ENCODE measurements at regions not wholly inside any gene's neighbourhood (a gene's known extent, or its start where the extent isn't known, plus 50 kb on each side); places are given as distances from the start of the nearest gene placed in this dataset.
"Not testable (repeated sequence)": the region's sequence is repeated elsewhere in the genome, so short reads cannot be mapped to it uniquely, and the experiment has no call there.

- Histone ChIP-seq H4K20me1 (ENCODE audit: control insufficient read depth, insufficient read depth, low read depth, low read length) (no peaks in the 10 kb centered on the region), H3K27ac (ENCODE audit: low read depth, low read length) (no peak overlapping the region), H3F3A (ENCODE audit: control insufficient read depth, insufficient read depth) (no peaks in the 10 kb centered on the region), H3K9me2 (replicated peaks; ENCODE audit: control insufficient read depth, low read length) (no peaks in the 10 kb centered on the region), H3K4me1 (ENCODE audit: control insufficient read depth, low read length) (no peaks in the 10 kb centered on the region), H3K9me3 (ENCODE audit: control insufficient read depth, insufficient read depth, low read length) (no peaks in the 10 kb centered on the region), H3K36me3 (ENCODE audit: control insufficient read depth, low read length) (no peaks in the 10 kb centered on the region), H3K4me2 (ENCODE audit: low read length) (no peak overlapping the region), H3K4me3 (ENCODE audit: low read length) (no peak overlapping the region), H3K79me2 (ENCODE audit: control insufficient read depth, low read length) (no peaks in the 10 kb centered on the region), H3K27me3 (ENCODE audit: control insufficient read depth, low read length) (no peaks in the 10 kb centered on the region)
- no peak for TF ChIP-seq EZH2phosphoT487 (IDR thresholded peaks at IDR 0.05; ENCODE audit: borderline replicate concordance, low read length)
- TF ChIP-seq CTCF (IDR thresholded peaks at IDR 0.05; ENCODE audit: low read depth, low read length, poor library complexity, severe bottlenecking), result no peak
Observed at GRCh38 chr5:30147976-30148375, 1045.5 kb upstream of the CDH6 start.

- not testable (repeated sequence) for H3K79me2 ChIP-seq (ENCODE audit: control insufficient read depth, low read length); H3K27ac ChIP-seq (ENCODE audit: low read depth, low read length); H3K4me3 ChIP-seq (ENCODE audit: low read length); H3K4me2 ChIP-seq (ENCODE audit: low read length); H3K9me3 ChIP-seq (ENCODE audit: control insufficient read depth, insufficient read depth, low read length); H4K20me1 ChIP-seq (ENCODE audit: control insufficient read depth, insufficient read depth, low read depth, low read length); H3K9me2 ChIP-seq (replicated peaks; ENCODE audit: control insufficient read depth, low read length); H3F3A ChIP-seq (ENCODE audit: control insufficient read depth, insufficient read depth); H3K36me3 ChIP-seq (ENCODE audit: control insufficient read depth, low read length); H3K4me1 ChIP-seq (ENCODE audit: control insufficient read depth, low read length); H3K27me3 ChIP-seq (ENCODE audit: control insufficient read depth, low read length)
Observed at GRCh38 chr5:30144059-30144458, 1049.4 kb upstream of the CDH6 start.

GRCh38 chr5:30142432-30142831 is 1051.1 kb upstream of the CDH6 start:
- Histone ChIP-seq H3F3A (ENCODE audit: control insufficient read depth, insufficient read depth) (no peaks in the 10 kb centered on the region), H3K36me3 (ENCODE audit: control insufficient read depth, low read length) (no peaks in the 10 kb centered on the region), H3K27me3 (ENCODE audit: control insufficient read depth, low read length) (no peaks in the 10 kb centered on the region), H3K4me1 (ENCODE audit: control insufficient read depth, low read length) (no peaks in the 10 kb centered on the region), H4K20me1 (ENCODE audit: control insufficient read depth, insufficient read depth, low read depth, low read length) (no peaks in the 10 kb centered on the region), H3K9me2 (replicated peaks; ENCODE audit: control insufficient read depth, low read length) (no peaks in the 10 kb centered on the region), H3K79me2 (ENCODE audit: control insufficient read depth, low read length) (no peaks in the 10 kb centered on the region), H3K4me2 (ENCODE audit: low read length) (no peak overlapping the region), H3K9me3 (ENCODE audit: control insufficient read depth, insufficient read depth, low read length) (no peaks in the 10 kb centered on the region), H3K27ac (ENCODE audit: low read depth, low read length) (no peak overlapping the region), H3K4me3 (ENCODE audit: low read length) (no peak overlapping the region)
- no peak for TF ChIP-seq CTCF (IDR thresholded peaks at IDR 0.05; ENCODE audit: low read depth, low read length, poor library complexity, severe bottlenecking)

- no peaks in the 10 kb centered on the region for H3K36me3 ChIP-seq (ENCODE audit: control insufficient read depth, low read length)
- H3K79me2 ChIP-seq (ENCODE audit: control insufficient read depth, low read length), result no peaks in the 10 kb centered on the region
- H3K27me3 ChIP-seq (ENCODE audit: control insufficient read depth, low read length), result no peaks in the 10 kb centered on the region
- H4K20me1 ChIP-seq (ENCODE audit: control insufficient read depth, insufficient read depth, low read depth, low read length), result no peaks in the 10 kb centered on the region
- no peak overlapping the region for H3K4me3 ChIP-seq (ENCODE audit: low read length)
- H3K9me2 ChIP-seq (replicated peaks; ENCODE audit: control insufficient read depth, low read length), result no peaks in the 10 kb centered on the region
- H3F3A ChIP-seq (ENCODE audit: control insufficient read depth, insufficient read depth), result no peaks in the 10 kb centered on the region
- no peak overlapping the region for H3K4me2 ChIP-seq (ENCODE audit: low read length)
- no peak overlapping the region for H3K27ac ChIP-seq (ENCODE audit: low read depth, low read length)
- H3K4me1 ChIP-seq (ENCODE audit: control insufficient read depth, low read length), result no peaks in the 10 kb centered on the region
- TF ChIP-seq EZH2phosphoT487 (IDR thresholded peaks at IDR 0.05; ENCODE audit: borderline replicate concordance, low read length) (no peak), CTCF (IDR thresholded peaks at IDR 0.05; ENCODE audit: low read depth, low read length, poor library complexity, severe bottlenecking) (no peak)
- H3K9me3 ChIP-seq (ENCODE audit: control insufficient read depth, insufficient read depth, low read length), result no peaks in the 10 kb centered on the region
Observed at GRCh38 chr5:30121043-30121442, 1072.4 kb upstream of the CDH6 start.
